ENCODE measurements at regions not wholly inside any gene's neighbourhood (a gene's known extent, or its start where the extent isn't known, plus 50 kb on each side); places are given as distances from the start of the nearest gene placed in this dataset.

DNA sequence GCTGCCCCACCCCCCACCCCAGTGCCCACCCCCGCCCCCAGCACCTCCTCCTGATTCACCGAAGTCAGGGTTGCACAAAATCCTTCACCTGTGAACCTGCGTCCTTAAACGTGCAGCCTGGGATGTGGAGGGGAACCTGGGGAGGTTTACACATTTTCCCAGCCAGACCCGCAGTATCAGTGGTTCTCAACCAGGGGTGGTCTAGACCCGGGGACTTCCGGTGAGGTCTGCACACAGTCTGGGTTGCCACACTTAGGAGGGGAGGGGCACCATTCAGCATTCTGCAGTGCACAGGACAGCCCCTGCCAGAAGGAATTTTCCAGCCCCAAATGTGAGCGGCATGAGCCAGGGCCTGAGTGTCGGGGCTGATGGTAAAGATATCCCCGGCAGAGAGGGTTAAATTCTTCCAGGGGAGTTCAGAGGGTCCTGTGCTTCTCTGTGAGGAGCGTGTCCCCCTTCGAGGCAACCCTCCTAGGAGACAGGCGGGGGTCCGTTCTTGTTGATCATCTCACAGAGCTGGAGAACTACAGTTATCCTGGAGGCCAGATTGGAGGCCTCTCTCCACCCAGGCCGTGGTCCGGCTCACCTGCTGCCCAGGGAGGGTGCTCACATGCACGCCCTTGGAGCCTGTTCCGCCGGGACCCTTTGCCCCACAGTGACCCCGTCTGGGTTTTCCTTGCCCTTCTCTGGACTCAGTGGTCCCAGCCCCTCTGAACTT lies 113.6 kb downstream of the SIK1 start:
- H3K9me3 ChIP-seq (replicated peaks; ENCODE audit: control insufficient read depth, insufficient read depth, low read length) = no peaks in the 10 kb centered on the region
- H3K4me2 ChIP-seq (ENCODE audit: insufficient read depth, low read length) = no peak overlapping the region
- H3K4me3 ChIP-seq (replicated peaks in 1 of 3; ENCODE audit: insufficient read depth in 1 of 3, low read depth in 1 of 3, low read length in 3 of 3) = no peak overlapping the region
- no peak overlapping the region for H3K27ac ChIP-seq (ENCODE audit: insufficient read depth, low read depth, low read length)
- POLR2A ChIA-PET = no interaction called here
- H3K9ac ChIP-seq (replicated peaks; ENCODE audit: extremely low read depth, insufficient read depth, low read length) = no peak overlapping the region
- dilution Hi-C loops (cut with MboI; ENCODE audit: extremely low pct_ligation_motif_present, low sequenced_read_pairs) = no loop called here
- peaks cover 1 to 5% of the 10 kb centered on the region in 2 experiments for H3K27me3 ChIP-seq (ENCODE audit: control insufficient read depth in 2 of 2, insufficient read depth in 2 of 2, low read length in 2 of 2)
- no peaks in the 10 kb centered on the region for H3K79me2 ChIP-seq (ENCODE audit: control insufficient read depth, insufficient read depth, low read length)
- H3K4me1 ChIP-seq (ENCODE audit: control insufficient read depth, extremely low read depth, insufficient read depth, low read length) = no peaks in the 10 kb centered on the region
- TF ChIP-seq, protein P1, sequence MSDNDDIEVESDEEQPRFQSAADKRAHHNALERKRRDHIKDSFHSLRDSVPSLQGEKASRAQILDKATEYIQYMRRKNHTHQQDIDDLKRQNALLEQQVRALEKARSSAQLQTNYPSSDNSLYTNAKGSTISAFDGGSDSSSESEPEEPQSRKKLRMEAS (IDR thresholded peaks at IDR 0.05; ENCODE audit: insufficient read depth, insufficient read length) = no peak
- TF ChIP-seq FOS (IDR thresholded peaks at IDR 0.05; ENCODE audit: borderline replicate concordance, insufficient read depth, low read length) = no peak
- no peak for TF ChIP-seq POLR2A (IDR thresholded peaks at IDR 0.05; ENCODE audit: low read depth, low read length)
- no peak for TF ChIP-seq MYC (IDR thresholded peaks at IDR 0.05; ENCODE audit: low read depth, low read length)
- no peak for TF ChIP-seq JUN (IDR thresholded peaks at IDR 0.05; ENCODE audit: borderline replicate concordance, insufficient read depth, insufficient read length, low read depth)
- TF ChIP-seq, protein P2, sequence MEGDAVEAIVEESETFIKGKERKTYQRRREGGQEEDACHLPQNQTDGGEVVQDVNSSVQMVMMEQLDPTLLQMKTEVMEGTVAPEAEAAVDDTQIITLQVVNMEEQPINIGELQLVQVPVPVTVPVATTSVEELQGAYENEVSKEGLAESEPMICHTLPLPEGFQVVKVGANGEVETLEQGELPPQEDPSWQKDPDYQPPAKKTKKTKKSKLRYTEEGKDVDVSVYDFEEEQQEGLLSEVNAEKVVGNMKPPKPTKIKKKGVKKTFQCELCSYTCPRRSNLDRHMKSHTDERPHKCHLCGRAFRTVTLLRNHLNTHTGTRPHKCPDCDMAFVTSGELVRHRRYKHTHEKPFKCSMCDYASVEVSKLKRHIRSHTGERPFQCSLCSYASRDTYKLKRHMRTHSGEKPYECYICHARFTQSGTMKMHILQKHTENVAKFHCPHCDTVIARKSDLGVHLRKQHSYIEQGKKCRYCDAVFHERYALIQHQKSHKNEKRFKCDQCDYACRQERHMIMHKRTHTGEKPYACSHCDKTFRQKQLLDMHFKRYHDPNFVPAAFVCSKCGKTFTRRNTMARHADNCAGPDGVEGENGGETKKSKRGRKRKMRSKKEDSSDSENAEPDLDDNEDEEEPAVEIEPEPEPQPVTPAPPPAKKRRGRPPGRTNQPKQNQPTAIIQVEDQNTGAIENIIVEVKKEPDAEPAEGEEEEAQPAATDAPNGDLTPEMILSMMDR (IDR thresholded peaks at IDR 0.05; ENCODE audit: extremely low read depth in 1 of 2, insufficient read depth in 1 of 2, low read depth in 1 of 2, low read length in 2 of 2) = no peak
- no peak for TF ChIP-seq GATA2 (IDR thresholded peaks at IDR 0.05; ENCODE audit: insufficient read depth, insufficient read length, low read depth, low read length)
- TF ChIP-seq POLR2AphosphoS5 (IDR thresholded peaks at IDR 0.05; ENCODE audit: insufficient read depth, low read depth, low read length) = no peak
- TF ChIP-seq EZH2 (IDR thresholded peaks at IDR 0.05; ENCODE audit: borderline replicate concordance, low read depth, low read length, severe bottlenecking) = no peak
- CTCF ChIA-PET = no interaction called here
- no TSS peak for BruUV-seq (replicated peaks)
- intact Hi-C loops (cut with micrococcal nuclease) = no loop called here
- DNase-seq (ENCODE audit: low read depth, low spot score) = no peak
- H2AFZ ChIP-seq (ENCODE audit: low read depth, low read length) = no peak overlapping the region
- FAIRE-seq = no peak
- no peaks in the 10 kb centered on the region for H3K36me3 ChIP-seq (ENCODE audit: control insufficient read depth in 2 of 2, extremely low read depth in 1 of 2, insufficient read depth in 2 of 2, low read length in 2 of 2)
- no peaks in the 10 kb centered on the region for H3K9me1 ChIP-seq (replicated peaks; ENCODE audit: control insufficient read depth, extremely low read depth, insufficient read depth, low read length)
- H4K20me1 ChIP-seq (replicated peaks; ENCODE audit: control insufficient read depth, extremely low read depth, insufficient read depth, low read length) = no peaks in the 10 kb centered on the region
